Stimulated activated CD4-positive, alpha-beta T cell treated with anti-CD3 and anti-CD28 coated beads, Interleukin-12 subunit alpha, Interleukin-12 subunit beta, amount 100 ng/mL, for 4 hours (primary cell): ENCODE measurements at regions not wholly inside any gene's neighbourhood (a gene's known extent, or its start where the extent isn't known, plus 50 kb on each side); places are given as distances from the start of the nearest gene placed in this dataset.
"Not testable (repeated sequence)": the region's sequence is repeated elsewhere in the genome, so short reads cannot be mapped to it uniquely, and the experiment has no call there.

ENCODE experiments used
- DNase-seq: peaks from one replicate; pipeline ENCODE4 v3.0.0-alpha.2; 2020

- DNase-seq, result no peak
These were observed 50.6 kb upstream of the RNF182 start for GRCh38 chr6:13874191-13874549.

- DNase-seq, result peak; percentile 73
These were observed 51.2 kb upstream of the RNF182 start for GRCh38 chr6:13873288-13874190.

GRCh38 chr6:13872681-13873080 lies 52.1 kb upstream of the RNF182 start:
- no peak for DNase-seq

GRCh38 chr6:13872006-13872405 lies 52.7 kb upstream of the RNF182 start:
- DNase-seq, result not testable (repeated sequence)

GRCh38 chr6:13870214-13870830 lies 54.4 kb upstream of the RNF182 start:
- DNase-seq, result no peak

- DNase-seq, result no peak
These were observed 53.9 kb upstream of the MCUR1 start for GRCh38 chr6:13868236-13868635.

- DNase-seq, result no peak
These were observed 51.9 kb upstream of the MCUR1 start for GRCh38 chr6:13866301-13866700.

GRCh38 chr6:13865141-13865540 lies 50.8 kb upstream of the MCUR1 start:
- DNase-seq, result no peak

GRCh38 chr6:13864669-13865068 lies 50.3 kb upstream of the MCUR1 start:
- DNase-seq, result not testable (repeated sequence)
